Panc1 (cell line): ENCODE measurements at regions not wholly inside any gene's neighbourhood (a gene's known extent, or its start where the extent isn't known, plus 50 kb on each side); places are given as distances from the start of the nearest gene placed in this dataset.
"Not testable (repeated sequence)": the region's sequence is repeated elsewhere in the genome, so short reads cannot be mapped to it uniquely, and the experiment has no call there.

Source experiments
- ATAC-seq: fragments of 200-7000 bp; cut with Tn5 transposase; 2 replicates; pipeline ENCODE4 v1.9.1; 2020; ENCODE audit warnings: mild to moderate bottlenecking, moderate library complexity
- BruUV-seq: library from RNA; stranded (reverse); fragments of 400-500 nt; replicated peaks from 2 replicates; lab custom pipeline; 2021; lab: Mats Ljungman, UMichigan
- CTCF ChIA-PET: fragments of 300-600 bp; sonication (Branson Sonifier 250); formaldehyde crosslinking; loops from one replicate; lab custom pipeline; 2022; ENCODE audit warnings: antibody characterized with exemption; lab: Charles Lee
- POLR2A ChIA-PET: fragments of 300-600 bp; sonication (Branson Sonifier 250); formaldehyde crosslinking; loops from one replicate; lab custom pipeline; 2022; ENCODE audit warnings: antibody characterized with exemption; lab: Charles Lee
- DNase-seq: peaks from one replicate; pipeline ENCODE4 v3.0.0-alpha.2; 2010; ENCODE audit warnings: low read depth, low spot score
- H3K27ac ChIP-seq: 2 replicates; pipeline ENCODE4 v1.5.1; 2011; ENCODE audit warnings: mild to moderate bottlenecking, low read length, inconsistent platforms
- H3K27me3 ChIP-seq: fragments of 200-500 bp; sonication (Bioruptor generic); 2 replicates; pipeline ENCODE4 v1.6.0; 2014; ENCODE audit warnings: low read length, inconsistent platforms; ENCODE audit not compliant: control insufficient read depth, insufficient read depth
- H3K36me3 ChIP-seq: fragments of 200-500 bp; sonication (Bioruptor generic); 2 replicates; pipeline ENCODE4 v1.5.1; 2014; ENCODE audit warnings: inconsistent platforms, mild to moderate bottlenecking, low read length, moderate library complexity; ENCODE audit not compliant: control insufficient read depth, insufficient read depth
- H3K4me1 ChIP-seq: 2 replicates; pipeline ENCODE4 v1.5.1; 2011; ENCODE audit warnings: inconsistent platforms, mild to moderate bottlenecking, low read length, moderate library complexity; ENCODE audit not compliant: control insufficient read depth, insufficient read depth
- H3K4me3 ChIP-seq, 2 experiments: 2 replicates each; pipeline ENCODE4 v1.5.1; 2011 to 2012; ENCODE audit warnings: low read depth in 2 of 2, low read length in 2 of 2, mild to moderate bottlenecking in 2 of 2, inconsistent platforms in 1 of 2, moderate library complexity in 1 of 2
- H3K9me3 ChIP-seq: fragments of 200-500 bp; sonication (Bioruptor generic); 2 replicates; pipeline ENCODE4 v1.5.1; 2014; ENCODE audit warnings: low read depth, mild to moderate bottlenecking, inconsistent platforms, low read length, moderate library complexity; ENCODE audit not compliant: control insufficient read depth, insufficient read depth
- POLR2AphosphoS5 ChIP-seq: IDR thresholded peaks from 2 replicates; pipeline ENCODE4 v1.6.1; 2012; ENCODE audit warnings: mild to moderate bottlenecking, low read depth, low read length, moderate library complexity
- REST ChIP-seq, 2 experiments: IDR thresholded peaks; 2 replicates each; pipeline ENCODE4 v1.6.1; 2011 to 2012; ENCODE audit warnings: low read depth in 2 of 2, control low read depth in 1 of 2, low read length in 1 of 2, mild to moderate bottlenecking in 1 of 2, moderate library complexity in 1 of 2; ENCODE audit not compliant: insufficient read depth in 1 of 2
- in situ Hi-C: cut with HindIII; loops from 2 replicates; pipeline ENCODE4 v1.10.0; 2016; ENCODE audit warnings: low sequenced_read_pairs, low pct_unique_long_range_greater_than_20kb
- intact Hi-C: fragments of 100-400 bp; cut with micrococcal nuclease; formaldehyde crosslinking; loops from one replicate; pipeline ENCODE4 v1.10.0; 2022; ENCODE audit not compliant: unreplicated experiment

GRCh38 chr20:30419466-30419865 is 838.0 kb upstream of the DEFB115 start:
- H3K9me3 ChIP-seq: no peaks in the 10 kb centered on the region
- DNase-seq (no peak), ATAC-seq (no peak)
- H3K4me3 ChIP-seq: no peak overlapping the region
- ChIA-PET CTCF (no interaction called here), POLR2A (no interaction called here)
- H3K27me3 ChIP-seq: no peaks in the 10 kb centered on the region; the same call in 1 of the 2 replicates
- in situ Hi-C loops: no loop called here
- BruUV-seq: no TSS peak
- no peak overlapping the region for H3K27ac ChIP-seq
- H3K4me1 ChIP-seq: no peaks in the 10 kb centered on the region
- intact Hi-C loops: no loop called here
- TF ChIP-seq REST (IDR thresholded peaks at IDR 0.05; ENCODE audit: insufficient read depth in 1 of 2, low read depth in 2 of 2, low read length in 1 of 2) (no peak), POLR2AphosphoS5 (no peak)
- no peaks in the 10 kb centered on the region for H3K36me3 ChIP-seq

- H3K27ac ChIP-seq, H3K27me3 ChIP-seq, DNase-seq, intact Hi-C loops, in situ Hi-C loops, CTCF ChIA-PET, BruUV-seq, H3K4me1 ChIP-seq, ATAC-seq, H3K9me3 ChIP-seq, H3K4me3 ChIP-seq, POLR2A ChIA-PET, H3K36me3 ChIP-seq: not testable (repeated sequence)
Measured at GRCh38 chr20:30419871-30420420, 837.5 kb upstream of the DEFB115 start.
